Progenitor cell of endocrine pancreas (in vitro differentiated cells): ENCODE measurements at regions not wholly inside any gene's neighbourhood (a gene's known extent, or its start where the extent isn't known, plus 50 kb on each side); places are given as distances from the start of the nearest gene placed in this dataset.
"Not testable (repeated sequence)": the region's sequence is repeated elsewhere in the genome, so short reads cannot be mapped to it uniquely, and the experiment has no call there.

Source experiments
- DNase-seq: peaks from one replicate; pipeline ENCODE4 v3.0.0; 2021; ENCODE audit warnings: low spot score; ENCODE audit not compliant: unreplicated experiment
- H3K27ac Mint-ChIP-seq: 2 replicates; pipeline ENCODE4 v1.8.0; 2021; ENCODE audit warnings: mild to moderate bottlenecking, moderate library complexity, mixed read lengths
- H3K27me3 Mint-ChIP-seq: 2 replicates; pipeline ENCODE4 v1.8.0; 2021; ENCODE audit warnings: mixed read lengths
- H3K36me3 Mint-ChIP-seq: 2 replicates; pipeline ENCODE4 v1.8.0; 2022; ENCODE audit warnings: mixed read lengths; ENCODE audit not compliant: insufficient read depth
- H3K4me1 Mint-ChIP-seq: 2 replicates; pipeline ENCODE4 v1.8.0; 2021; ENCODE audit warnings: low read depth, mixed read lengths
- H3K4me3 Mint-ChIP-seq: 2 replicates; pipeline ENCODE4 v1.8.0; 2021; ENCODE audit warnings: low read depth, mild to moderate bottlenecking, moderate library complexity, mixed read lengths
- H3K9me3 Mint-ChIP-seq: 2 replicates; pipeline ENCODE4 v1.8.0; 2021; ENCODE audit warnings: low read depth, mixed read lengths
- CTCF ChIP-seq: fragments of 200-600 bp; sonication (generic); IDR thresholded peaks from one replicate; pipeline ENCODE4 v1.5.0; 2021; ENCODE audit warnings: antibody characterized with exemption, mild to moderate bottlenecking; ENCODE audit not compliant: unreplicated experiment

GRCh38 chr3:164030194-164030593 is 1048.1 kb downstream of the SI start:
- H3K27me3 Mint-ChIP-seq = no peaks in the 10 kb centered on the region
- no peak for DNase-seq
- no peak for TF ChIP-seq CTCF
- peaks cover 2% of the 10 kb centered on the region for H3K4me1 Mint-ChIP-seq
- H3K27ac Mint-ChIP-seq = no peak overlapping the region
- no peaks in the 10 kb centered on the region for H3K36me3 Mint-ChIP-seq
- no peaks in the 10 kb centered on the region for H3K9me3 Mint-ChIP-seq
- no peak overlapping the region for H3K4me3 Mint-ChIP-seq

GRCh38 chr3:164024786-164025185 is 1053.5 kb downstream of the SI start:
- peaks cover 7% of the 10 kb centered on the region for H3K9me3 Mint-ChIP-seq
- H3K36me3 Mint-ChIP-seq = no peaks in the 10 kb centered on the region
- no peak overlapping the region for H3K4me3 Mint-ChIP-seq
- H3K27ac Mint-ChIP-seq = no peak overlapping the region
- no peaks in the 10 kb centered on the region for H3K27me3 Mint-ChIP-seq
- TF ChIP-seq CTCF = no peak
- DNase-seq = no peak
- H3K4me1 Mint-ChIP-seq = no peaks in the 10 kb centered on the region

GRCh38 chr3:164023480-164023879 is 1054.8 kb downstream of the SI start:
- Mint-ChIP-seq H3K9me3 (peaks cover 7% of the 10 kb centered on the region), H3K27ac (no peak overlapping the region), H3K4me3 (no peak overlapping the region), H3K4me1 (no peaks in the 10 kb centered on the region), H3K36me3 (no peaks in the 10 kb centered on the region), H3K27me3 (no peaks in the 10 kb centered on the region)
- TF ChIP-seq CTCF = no peak
- DNase-seq = no peak

GRCh38 chr3:164018500-164018899 is 1059.8 kb downstream of the SI start:
- no peaks in the 10 kb centered on the region for H3K27me3 Mint-ChIP-seq
- DNase-seq = no peak
- no peaks in the 10 kb centered on the region for H3K36me3 Mint-ChIP-seq
- H3K4me1 Mint-ChIP-seq = no peaks in the 10 kb centered on the region
- H3K9me3 Mint-ChIP-seq = no peaks in the 10 kb centered on the region
- H3K27ac Mint-ChIP-seq = no peak overlapping the region
- no peak overlapping the region for H3K4me3 Mint-ChIP-seq
- no peak for TF ChIP-seq CTCF

- H3K36me3 Mint-ChIP-seq = no peaks in the 10 kb centered on the region
- H3K4me1 Mint-ChIP-seq = no peaks in the 10 kb centered on the region
- H3K27ac Mint-ChIP-seq = no peak overlapping the region
- H3K27me3 Mint-ChIP-seq = no peaks in the 10 kb centered on the region
- no peak for TF ChIP-seq CTCF
- DNase-seq = no peak
- no peak overlapping the region for H3K4me3 Mint-ChIP-seq
- no peaks in the 10 kb centered on the region for H3K9me3 Mint-ChIP-seq
Observed at GRCh38 chr3:164007765-164008164, 1070.5 kb downstream of the SI start.

- no peak for DNase-seq
- Mint-ChIP-seq H3K9me3 (no peaks in the 10 kb centered on the region), H3K36me3 (no peaks in the 10 kb centered on the region), H3K4me1 (no peaks in the 10 kb centered on the region), H3K27ac (no peak overlapping the region), H3K4me3 (no peak overlapping the region), H3K27me3 (no peaks in the 10 kb centered on the region)
- TF ChIP-seq CTCF = peak; percentile 54
Observed at GRCh38 chr3:164004205-164004604, 1074.1 kb downstream of the SI start.

GRCh38 chr3:164003016-164003415 is 1075.3 kb downstream of the SI start:
- not testable (repeated sequence) for H3K4me3 Mint-ChIP-seq, H3K9me3 Mint-ChIP-seq, H3K27ac Mint-ChIP-seq, H3K36me3 Mint-ChIP-seq, DNase-seq, H3K27me3 Mint-ChIP-seq, H3K4me1 Mint-ChIP-seq
